ENCODE measurements at regions not wholly inside any gene's neighbourhood (a gene's known extent, or its start where the extent isn't known, plus 50 kb on each side); places are given as distances from the start of the nearest gene placed in this dataset.
"Not testable (repeated sequence)": the region's sequence is repeated elsewhere in the genome, so short reads cannot be mapped to it uniquely, and the experiment has no call there.

- no peak for DNase-seq
Observed at GRCh38 chr9:97096793-97097192, 57.9 kb upstream of the CTSV start.

- not testable (repeated sequence) for DNase-seq
Observed at GRCh38 chr9:97089361-97089760, 50.4 kb upstream of the CTSV start.
